Keratinocyte (primary cell): ENCODE measurements at regions not wholly inside any gene's neighbourhood (a gene's known extent, or its start where the extent isn't known, plus 50 kb on each side); places are given as distances from the start of the nearest gene placed in this dataset.

ENCODE experiments used
- DNase-seq: peaks from one replicate; pipeline ENCODE4 v3.0.0-alpha.2; 2011; ENCODE audit warnings: low read depth, missing footprints, low spot score
- FAIRE-seq: peaks from 2 replicates; lab custom pipeline; 2011; peaks lifted over from hg19 to GRCh38; lab: Jason Lieb, UNC
- H2AFZ ChIP-seq: 2 replicates; pipeline ENCODE4 v1.6.0; 2012; ENCODE audit warnings: low read length, control low read depth, inconsistent platforms; ENCODE audit not compliant: control insufficient read depth
- H3K27ac ChIP-seq: 2 replicates; pipeline ENCODE4 v1.5.1; 2011; ENCODE audit warnings: low read length; ENCODE audit not compliant: control insufficient read depth, insufficient read depth
- H3K27me3 ChIP-seq: 3 replicates; pipeline ENCODE4 v1.6.0; 2011; ENCODE audit warnings: low read length; ENCODE audit not compliant: control insufficient read depth, insufficient read depth; ENCODE audit errors: extremely low read depth
- H3K36me3 ChIP-seq, 2 experiments: 2 replicates in 1 of 2; 3 replicates in 1 of 2; pipeline ENCODE4 v1.5.1; 2011; ENCODE audit warnings: low read length in 2 of 2, mild to moderate bottlenecking in 1 of 2; ENCODE audit not compliant: control insufficient read depth in 2 of 2, insufficient read depth in 2 of 2; ENCODE audit errors: extremely low read depth in 1 of 2
- H3K4me1 ChIP-seq: 3 replicates; pipeline ENCODE4 v1.5.1; 2011; ENCODE audit warnings: low read length; ENCODE audit not compliant: control insufficient read depth, insufficient read depth; ENCODE audit errors: extremely low read depth
- H3K4me2 ChIP-seq: 3 replicates; pipeline ENCODE4 v1.6.0; 2011; ENCODE audit warnings: low read depth, low read length; ENCODE audit not compliant: control insufficient read depth, insufficient read depth; ENCODE audit errors: extremely low read depth
- H3K4me3 ChIP-seq, 3 experiments: fragments of 200-600 bp in 1 of 3; sonication (generic) in 1 of 3; 2 replicates in 2 of 3; 3 replicates in 1 of 3; pipeline ENCODE4 v1.5.1; 2011 to 2016; ENCODE audit warnings: low read length in 3 of 3, mild to moderate bottlenecking in 3 of 3, control low read depth in 2 of 3, inconsistent platforms in 1 of 3, low read depth in 1 of 3, mixed read lengths in 1 of 3, mixed run types in 1 of 3, moderate library complexity in 1 of 3; ENCODE audit not compliant: control insufficient read depth in 2 of 3, insufficient read depth in 2 of 3; ENCODE audit errors: extremely low read depth in 1 of 3
- H3K79me2 ChIP-seq: 2 replicates; pipeline ENCODE4 v1.6.0; 2012; ENCODE audit warnings: low read length; ENCODE audit not compliant: control insufficient read depth, insufficient read depth
- H3K9ac ChIP-seq: 3 replicates; pipeline ENCODE4 v1.6.0; 2011; ENCODE audit warnings: low read length; ENCODE audit not compliant: control insufficient read depth, insufficient read depth; ENCODE audit errors: extremely low read depth
- H3K9me1 ChIP-seq: 3 replicates; pipeline ENCODE4 v1.6.0; 2011; ENCODE audit warnings: low read length; ENCODE audit not compliant: control insufficient read depth, insufficient read depth; ENCODE audit errors: extremely low read depth
- H3K9me3 ChIP-seq: 2 replicates; pipeline ENCODE4 v1.5.1; 2012; ENCODE audit warnings: low read depth, low read length; ENCODE audit not compliant: control insufficient read depth
- H4K20me1 ChIP-seq: 3 replicates; pipeline ENCODE4 v1.6.0; 2011; ENCODE audit warnings: low read length; ENCODE audit not compliant: control insufficient read depth, insufficient read depth; ENCODE audit errors: extremely low read depth
- EZH2 ChIP-seq: IDR thresholded peaks from one replicate; pipeline ENCODE4 v1.6.1; 2012; ENCODE audit warnings: inconsistent platforms, mild to moderate bottlenecking, low read length, moderate library complexity
- dilution Hi-C: fragments of 300-500 bp; cut with MboI; formaldehyde crosslinking; loops from one replicate; pipeline ENCODE4 v1.7.0; 2020; ENCODE audit warnings: low sequenced_read_pairs; ENCODE audit not compliant: extremely low pct_ligation_motif_present
- TF ChIP-seq, protein P1 (sequence below), 3 experiments: IDR thresholded peaks in 1 of 3; conservative IDR thresholded peaks in 1 of 3; optimal IDR thresholded peaks in 1 of 3; 2 replicates in 2 of 3; 3 replicates in 1 of 3; pipeline versions ENCODE3 to v1.5.1; 2011; ENCODE audit warnings: low read length in 3 of 3, mild to moderate bottlenecking in 3 of 3, moderate library complexity in 2 of 3, control low read depth in 1 of 3, inconsistent platforms in 1 of 3; ENCODE audit not compliant: insufficient read depth in 2 of 3; ENCODE audit errors: extremely low read depth in 1 of 3

- no peaks in the 10 kb centered on the region for H3K27me3 ChIP-seq
- H3K4me2 ChIP-seq = no peak overlapping the region
- H3K4me3 ChIP-seq = no peak overlapping the region
- FAIRE-seq (no peak), DNase-seq (no peak)
- no peaks in the 10 kb centered on the region for H3K36me3 ChIP-seq
- no peak overlapping the region for H3K27ac ChIP-seq
- no peak overlapping the region for H2AFZ ChIP-seq
- no peaks in the 10 kb centered on the region for H3K79me2 ChIP-seq
- H3K9ac ChIP-seq = no peak overlapping the region
- dilution Hi-C loops = no loop called here
- no peaks in the 10 kb centered on the region for H3K9me1 ChIP-seq
- TF ChIP-seq EZH2 = no peak
- TF ChIP-seq, protein P1, sequence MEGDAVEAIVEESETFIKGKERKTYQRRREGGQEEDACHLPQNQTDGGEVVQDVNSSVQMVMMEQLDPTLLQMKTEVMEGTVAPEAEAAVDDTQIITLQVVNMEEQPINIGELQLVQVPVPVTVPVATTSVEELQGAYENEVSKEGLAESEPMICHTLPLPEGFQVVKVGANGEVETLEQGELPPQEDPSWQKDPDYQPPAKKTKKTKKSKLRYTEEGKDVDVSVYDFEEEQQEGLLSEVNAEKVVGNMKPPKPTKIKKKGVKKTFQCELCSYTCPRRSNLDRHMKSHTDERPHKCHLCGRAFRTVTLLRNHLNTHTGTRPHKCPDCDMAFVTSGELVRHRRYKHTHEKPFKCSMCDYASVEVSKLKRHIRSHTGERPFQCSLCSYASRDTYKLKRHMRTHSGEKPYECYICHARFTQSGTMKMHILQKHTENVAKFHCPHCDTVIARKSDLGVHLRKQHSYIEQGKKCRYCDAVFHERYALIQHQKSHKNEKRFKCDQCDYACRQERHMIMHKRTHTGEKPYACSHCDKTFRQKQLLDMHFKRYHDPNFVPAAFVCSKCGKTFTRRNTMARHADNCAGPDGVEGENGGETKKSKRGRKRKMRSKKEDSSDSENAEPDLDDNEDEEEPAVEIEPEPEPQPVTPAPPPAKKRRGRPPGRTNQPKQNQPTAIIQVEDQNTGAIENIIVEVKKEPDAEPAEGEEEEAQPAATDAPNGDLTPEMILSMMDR (optimal IDR thresholded peaks at IDR 0.05 in 1 of 3, IDR thresholded peaks at IDR 0.05 in 1 of 3, conservative IDR thresholded peaks at IDR 0.05 in 1 of 3; ENCODE audit: extremely low read depth in 1 of 3, insufficient read depth in 2 of 3, low read length in 3 of 3) = no peak
- H3K4me1 ChIP-seq = no peaks in the 10 kb centered on the region
- H4K20me1 ChIP-seq = no peaks in the 10 kb centered on the region
- H3K9me3 ChIP-seq = no peaks in the 10 kb centered on the region
Observed at GRCh38 chr11:91792779-91793262, 431.8 kb upstream of the FAT3 start.

DNA sequence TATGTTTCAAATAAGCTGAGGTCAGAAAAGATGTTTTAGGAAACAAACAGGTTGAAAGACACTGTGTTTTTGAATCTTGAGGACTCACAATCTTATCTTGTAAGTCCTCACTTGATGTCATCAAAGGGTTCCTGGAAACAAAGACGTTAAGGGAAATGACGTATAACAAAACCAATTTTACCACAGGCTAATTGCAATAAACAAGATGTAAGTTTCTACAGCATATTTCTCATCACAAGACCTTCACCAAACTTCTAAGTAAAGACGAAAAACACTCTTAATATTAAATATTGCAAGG, 433.5 kb upstream of the FAT3 start:
- H3K27me3 ChIP-seq = no peaks in the 10 kb centered on the region
- no peak for FAIRE-seq
- H3K9ac ChIP-seq = no peak overlapping the region
- dilution Hi-C loops = no loop called here
- H4K20me1 ChIP-seq = no peaks in the 10 kb centered on the region
- no peak overlapping the region for H3K4me3 ChIP-seq
- no peaks in the 10 kb centered on the region for H3K4me1 ChIP-seq
- H3K36me3 ChIP-seq = no peaks in the 10 kb centered on the region
- no peak overlapping the region for H3K4me2 ChIP-seq
- H3K9me3 ChIP-seq = no peaks in the 10 kb centered on the region
- H3K79me2 ChIP-seq = no peaks in the 10 kb centered on the region
- no peaks in the 10 kb centered on the region for H3K9me1 ChIP-seq
- H3K27ac ChIP-seq = no peak overlapping the region
- no peak for TF ChIP-seq EZH2
- TF ChIP-seq, protein P1 (optimal IDR thresholded peaks at IDR 0.05 in 1 of 3, IDR thresholded peaks at IDR 0.05 in 1 of 3, conservative IDR thresholded peaks at IDR 0.05 in 1 of 3; ENCODE audit: extremely low read depth in 1 of 3, insufficient read depth in 2 of 3, low read length in 3 of 3) = no peak
- DNase-seq = no peak
- no peak overlapping the region for H2AFZ ChIP-seq
